Hepatocyte (in vitro differentiated cells): ENCODE measurements at regions not wholly inside any gene's neighbourhood (a gene's known extent, or its start where the extent isn't known, plus 50 kb on each side); places are given as distances from the start of the nearest gene placed in this dataset.
"Not testable (repeated sequence)": the region's sequence is repeated elsewhere in the genome, so short reads cannot be mapped to it uniquely, and the experiment has no call there.

Source experiments
- DNase-seq: peaks from one replicate; pipeline ENCODE4 v3.0.0-alpha.2; 2016; ENCODE audit warnings: low spot score
- H2AFZ ChIP-seq: fragments of 200-600 bp; sonication (generic); 2 replicates; pipeline ENCODE4 v1.6.0; 2016; ENCODE audit warnings: antibody characterized with exemption, mild to moderate bottlenecking
- H3K27ac ChIP-seq: fragments of 200-600 bp; sonication (generic); 2 replicates; pipeline ENCODE4 v1.5.1; 2016; ENCODE audit warnings: mild to moderate bottlenecking
- H3K27me3 ChIP-seq: fragments of 200-600 bp; sonication (generic); 2 replicates; pipeline ENCODE4 v1.6.1; 2016
- H3K36me3 ChIP-seq: fragments of 200-600 bp; sonication (generic); replicated peaks from 2 replicates; pipeline ENCODE4 v1.5.1; 2016; ENCODE audit warnings: low read depth; ENCODE audit not compliant: insufficient read depth
- H3K4me1 ChIP-seq: fragments of 200-600 bp; sonication (generic); 2 replicates; pipeline ENCODE4 v1.5.1; 2016; ENCODE audit warnings: mild to moderate bottlenecking, moderate library complexity; ENCODE audit not compliant: insufficient read depth
- H3K4me2 ChIP-seq: fragments of 200-600 bp; sonication (generic); 2 replicates; pipeline ENCODE4 v1.6.0; 2016
- H3K4me3 ChIP-seq: fragments of 200-600 bp; sonication (generic); 2 replicates; pipeline ENCODE4 v1.5.1; 2016; ENCODE audit warnings: mild to moderate bottlenecking
- H3K79me2 ChIP-seq: fragments of 200-600 bp; sonication (generic); 2 replicates; pipeline ENCODE4 v1.6.0; 2017; ENCODE audit warnings: mild to moderate bottlenecking
- H3K9me2 ChIP-seq: fragments of 200-600 bp; sonication (generic); replicated peaks from 2 replicates; pipeline ENCODE4 v1.6.0; 2017; ENCODE audit warnings: mild to moderate bottlenecking; ENCODE audit not compliant: insufficient read depth
- H3K9me3 ChIP-seq: fragments of 200-600 bp; sonication (generic); 2 replicates; pipeline ENCODE4 v1.5.1; 2016; ENCODE audit warnings: low read depth, mild to moderate bottlenecking
- H4K20me1 ChIP-seq: fragments of 200-600 bp; sonication (generic); 2 replicates; pipeline ENCODE4 v1.6.0; 2016; ENCODE audit warnings: mild to moderate bottlenecking; ENCODE audit not compliant: insufficient read depth, poor library complexity, severe bottlenecking
- EZH2 ChIP-seq: fragments of 200-600 bp; sonication (generic); IDR thresholded peaks from 2 replicates; pipeline ENCODE4 v1.6.1; 2016; ENCODE audit warnings: antibody characterized with exemption, mild to moderate bottlenecking, borderline replicate concordance
- EZH2phosphoT487 ChIP-seq: fragments of 200-600 bp; sonication (generic); IDR thresholded peaks from one replicate; pipeline ENCODE4 v1.6.1; 2018; ENCODE audit warnings: antibody characterized with exemption, mild to moderate bottlenecking, low read depth, moderate library complexity; ENCODE audit not compliant: unreplicated experiment, severe bottlenecking
- WGBS: methylation state at CpG from one replicate; pipeline ENCODE4 v1.1.6; 2016; ENCODE audit warnings: low lambda C conversion rate; ENCODE audit errors: missing lambda C conversion rate; 5-methylcytosine and 5-hydroxymethylcytosine counted together
- TF ChIP-seq, protein P1 (sequence below): fragments of 200-600 bp; sonication (generic); IDR thresholded peaks from 2 replicates; pipeline ENCODE4 v1.5.1; 2016; ENCODE audit warnings: antibody characterized with exemption, mild to moderate bottlenecking; ENCODE audit not compliant: poor library complexity

DNA sequence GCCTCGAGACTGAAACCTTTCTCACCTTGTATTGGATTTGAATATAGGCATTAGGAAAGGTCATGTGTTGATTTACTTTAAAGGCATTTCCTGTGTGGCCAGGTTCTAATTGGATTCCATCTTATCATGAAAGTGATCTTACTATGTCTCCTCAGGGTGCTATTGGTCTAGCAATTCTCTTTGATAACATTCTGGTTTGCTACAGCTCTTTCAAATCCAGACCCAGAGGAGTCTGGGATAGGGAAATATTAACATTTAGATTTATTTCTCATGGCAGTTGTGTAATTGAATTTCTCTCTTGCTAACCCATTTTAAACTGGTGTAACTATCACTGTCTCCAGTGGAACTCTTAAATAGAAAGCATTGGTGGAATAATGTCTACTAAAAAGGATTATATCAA is 69.9 kb upstream of the NMUR2 start:
- TF ChIP-seq EZH2 (no peak), EZH2phosphoT487 (no peak)
- TF ChIP-seq, protein P1, sequence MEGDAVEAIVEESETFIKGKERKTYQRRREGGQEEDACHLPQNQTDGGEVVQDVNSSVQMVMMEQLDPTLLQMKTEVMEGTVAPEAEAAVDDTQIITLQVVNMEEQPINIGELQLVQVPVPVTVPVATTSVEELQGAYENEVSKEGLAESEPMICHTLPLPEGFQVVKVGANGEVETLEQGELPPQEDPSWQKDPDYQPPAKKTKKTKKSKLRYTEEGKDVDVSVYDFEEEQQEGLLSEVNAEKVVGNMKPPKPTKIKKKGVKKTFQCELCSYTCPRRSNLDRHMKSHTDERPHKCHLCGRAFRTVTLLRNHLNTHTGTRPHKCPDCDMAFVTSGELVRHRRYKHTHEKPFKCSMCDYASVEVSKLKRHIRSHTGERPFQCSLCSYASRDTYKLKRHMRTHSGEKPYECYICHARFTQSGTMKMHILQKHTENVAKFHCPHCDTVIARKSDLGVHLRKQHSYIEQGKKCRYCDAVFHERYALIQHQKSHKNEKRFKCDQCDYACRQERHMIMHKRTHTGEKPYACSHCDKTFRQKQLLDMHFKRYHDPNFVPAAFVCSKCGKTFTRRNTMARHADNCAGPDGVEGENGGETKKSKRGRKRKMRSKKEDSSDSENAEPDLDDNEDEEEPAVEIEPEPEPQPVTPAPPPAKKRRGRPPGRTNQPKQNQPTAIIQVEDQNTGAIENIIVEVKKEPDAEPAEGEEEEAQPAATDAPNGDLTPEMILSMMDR = no peak
- H3K4me1 ChIP-seq = no peaks in the 10 kb centered on the region
- H3K36me3 ChIP-seq = no peaks in the 10 kb centered on the region
- H4K20me1 ChIP-seq = no peaks in the 10 kb centered on the region
- no peak overlapping the region for H2AFZ ChIP-seq
- no peak overlapping the region for H3K4me2 ChIP-seq
- H3K9me2 ChIP-seq = no peaks in the 10 kb centered on the region
- 61% methylated on average over 1 of the region's 1 CpG for WGBS
- no peak overlapping the region for H3K27ac ChIP-seq
- H3K4me3 ChIP-seq = no peak overlapping the region
- no peaks in the 10 kb centered on the region for H3K9me3 ChIP-seq
- no peaks in the 10 kb centered on the region for H3K79me2 ChIP-seq
- no peaks in the 10 kb centered on the region for H3K27me3 ChIP-seq
- DNase-seq = no peak

DNA sequence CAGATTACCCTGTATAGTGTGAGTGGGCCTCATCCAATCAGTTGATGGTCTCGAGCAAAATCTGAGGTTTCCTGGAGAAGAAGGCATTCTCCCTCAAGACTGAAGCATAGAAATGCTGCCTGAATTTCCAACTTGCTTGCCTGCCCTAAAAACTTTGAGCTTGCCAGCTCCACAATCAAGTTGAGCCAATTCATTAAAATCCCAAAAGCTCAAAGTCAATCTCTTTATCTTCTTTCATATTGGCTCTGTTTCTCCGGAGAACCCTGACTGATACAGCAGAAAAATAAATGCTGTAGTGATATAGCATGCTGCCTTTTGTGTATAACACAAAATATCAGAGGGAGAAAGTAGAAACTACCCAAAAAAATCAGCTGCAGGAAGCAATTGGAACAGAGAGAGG is 72.5 kb upstream of the NMUR2 start:
- TF ChIP-seq, protein P1 = no peak
- TF ChIP-seq EZH2 (no peak), EZH2phosphoT487 (no peak)
- Histone ChIP-seq H3K4me3 (no peak overlapping the region), H3K9me3 (no peaks in the 10 kb centered on the region), H4K20me1 (no peaks in the 10 kb centered on the region), H3K27me3 (no peaks in the 10 kb centered on the region), H2AFZ (no peak overlapping the region), H3K79me2 (no peaks in the 10 kb centered on the region), H3K36me3 (no peaks in the 10 kb centered on the region), H3K9me2 (no peaks in the 10 kb centered on the region), H3K27ac (no peak overlapping the region), H3K4me1 (no peaks in the 10 kb centered on the region), H3K4me2 (no peak overlapping the region)
- DNase-seq = no peak
- WGBS = 76% methylated on average over 2 of the region's 2 CpGs

DNA sequence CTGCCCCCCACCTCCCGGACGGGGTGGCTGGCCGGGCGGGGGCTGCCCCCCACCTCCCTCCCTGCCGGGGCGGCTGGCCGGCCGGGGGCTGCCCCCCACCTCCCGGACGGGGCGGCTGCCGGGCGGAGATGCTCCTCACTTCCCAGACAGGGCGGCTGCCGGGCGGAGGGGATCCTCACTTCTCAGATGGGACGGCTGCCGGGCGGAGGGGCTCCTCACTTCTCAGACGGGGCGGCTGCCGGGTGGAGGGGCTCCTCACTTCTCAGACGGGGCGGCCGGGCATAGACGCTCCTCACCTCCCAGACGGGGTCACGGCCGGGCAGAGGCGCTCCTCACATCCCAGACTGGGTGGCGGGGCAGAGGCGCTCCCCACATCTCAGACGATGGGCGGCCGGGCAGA is 74.8 kb upstream of the NMUR2 start:
- not testable (repeated sequence) for H3K27ac ChIP-seq, H3K9me3 ChIP-seq, H3K79me2 ChIP-seq, H3K9me2 ChIP-seq, H3K4me1 ChIP-seq, H3K4me2 ChIP-seq, H3K27me3 ChIP-seq, H2AFZ ChIP-seq, H4K20me1 ChIP-seq, H3K4me3 ChIP-seq, DNase-seq, H3K36me3 ChIP-seq
- WGBS = no CpG with 5 or more reads among the region's 35 CpGs

DNA sequence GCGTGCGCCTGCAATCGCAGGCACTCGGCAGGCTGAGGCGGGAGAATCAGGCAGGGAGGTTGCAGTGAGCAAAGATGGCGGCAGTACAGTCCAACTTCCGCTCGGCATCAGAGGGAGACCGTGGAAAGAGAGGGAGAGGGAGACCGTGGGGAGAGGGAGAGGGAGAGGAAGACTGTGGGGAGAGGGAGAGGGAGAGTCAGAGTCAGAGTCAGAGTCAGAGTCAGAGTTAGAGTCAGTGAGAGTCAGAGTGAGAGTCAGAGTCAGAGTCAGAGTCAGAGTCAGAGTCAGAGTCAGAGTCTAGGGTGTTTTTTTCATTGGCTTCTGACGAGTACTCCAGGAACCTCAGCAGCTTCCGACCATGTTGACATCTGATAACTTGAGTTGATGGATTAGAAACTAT is 75.6 kb upstream of the NMUR2 start:
- not testable (repeated sequence) for H3K79me2 ChIP-seq, DNase-seq

DNA sequence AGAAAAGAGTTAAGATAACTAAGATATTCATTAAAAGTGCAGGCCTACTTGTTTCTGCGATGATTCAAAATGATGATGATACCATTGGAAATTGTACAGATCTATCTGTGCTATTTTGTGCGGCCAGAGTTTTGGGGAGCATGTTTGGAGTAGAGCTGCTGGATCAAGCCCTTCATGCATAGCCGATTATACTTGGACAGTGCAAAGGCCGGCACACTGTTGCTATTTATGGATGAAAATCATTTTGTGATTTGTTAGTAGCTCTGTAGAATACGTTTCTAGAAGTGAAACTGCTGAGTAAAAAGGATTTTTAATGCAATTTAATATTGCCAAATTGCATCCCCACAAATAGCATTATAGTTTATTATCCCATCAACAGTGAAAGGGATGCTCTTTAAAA is 82.1 kb upstream of the NMUR2 start:
- Histone ChIP-seq H3K27me3 (no peaks in the 10 kb centered on the region), H3K4me1 (no peaks in the 10 kb centered on the region), H3K9me3 (no peaks in the 10 kb centered on the region), H3K36me3 (no peaks in the 10 kb centered on the region), H4K20me1 (no peaks in the 10 kb centered on the region), H3K27ac (no peak overlapping the region), H3K4me3 (no peak overlapping the region), H3K9me2 (no peaks in the 10 kb centered on the region), H2AFZ (no peak overlapping the region), H3K4me2 (no peak overlapping the region), H3K79me2 (no peaks in the 10 kb centered on the region)
- no peak for TF ChIP-seq EZH2phosphoT487
- TF ChIP-seq, protein P1 = no peak
- TF ChIP-seq EZH2 = no peak
- no peak for DNase-seq
- WGBS = 96% methylated on average over 5 of the region's 5 CpGs

More for the DNA sequence above, 75.6 kb upstream of the NMUR2 start:
- 95% methylated on average over 11 of the region's 12 CpGs for WGBS
- H4K20me1 ChIP-seq, H3K4me2 ChIP-seq, H3K36me3 ChIP-seq, H3K27me3 ChIP-seq, H3K9me3 ChIP-seq, H3K4me3 ChIP-seq, H3K9me2 ChIP-seq, H3K27ac ChIP-seq, H2AFZ ChIP-seq, H3K4me1 ChIP-seq: not testable (repeated sequence)
